ENCODE measurements at regions not wholly inside any gene's neighbourhood (a gene's known extent, or its start where the extent isn't known, plus 50 kb on each side); places are given as distances from the start of the nearest gene placed in this dataset.

GRCh38 chr22:49392841-49393510 lies 434.7 kb downstream of the BRD1 start:
- Histone ChIP-seq H4K91ac (ENCODE audit: insufficient read depth, low read depth, low read length) (no peak overlapping the region), H2AFZ (replicated peaks; ENCODE audit: low read length, poor library complexity) (peak overlapping the region; percentile 21), H3K18ac (ENCODE audit: low read depth, low read length) (no peak overlapping the region), H2AK5ac (ENCODE audit: low read depth, low read length) (no peak overlapping the region), H3K14ac (replicated peaks; ENCODE audit: low read depth, low read length) (no peak overlapping the region), H4K5ac (ENCODE audit: low read depth, low read length) (no peak overlapping the region), H3K4me1 (ENCODE audit: control insufficient read depth, insufficient read depth, low read length) (no peaks in the 10 kb centered on the region), H2BK120ac (ENCODE audit: low read depth, low read length) (no peak overlapping the region), H3K23ac (ENCODE audit: low read depth, low read length) (no peak overlapping the region), H3K56ac (ENCODE audit: extremely low read depth, insufficient read depth, low read length) (no peak overlapping the region), H3K9ac (ENCODE audit: low read depth, low read length) (no peak overlapping the region), H3K79me1 (ENCODE audit: low read depth in 1 of 2, low read length in 2 of 2) (no peaks in the 10 kb centered on the region), H2BK20ac (ENCODE audit: low read depth, low read length) (no peak overlapping the region), H3K27me3 (ENCODE audit: control insufficient read depth, insufficient read depth, low read length) (no peaks in the 10 kb centered on the region), H3K9me3 (ENCODE audit: control insufficient read depth, insufficient read depth, low read length) (peaks cover 50% of the 10 kb centered on the region), H4K8ac (ENCODE audit: low read depth in 2 of 2, low read length in 2 of 2) (no peak overlapping the region), H3K4ac (ENCODE audit: low read depth, low read length) (no peak overlapping the region), H3K9me1 (ENCODE audit: insufficient read depth, low read length) (no peaks in the 10 kb centered on the region), H3K27ac (ENCODE audit: insufficient read depth, low read length) (no peak overlapping the region), H3K4me2 (ENCODE audit: low read depth, low read length) (no peak overlapping the region), H4K20me1 (ENCODE audit: insufficient read depth, low read length) (no peaks in the 10 kb centered on the region), H3K4me3 (ENCODE audit: insufficient read depth, low read depth, low read length) (no peak overlapping the region), H2BK5ac (ENCODE audit: low read depth, low read length, poor library complexity, severe bottlenecking) (no peak overlapping the region), H3K36me3 (ENCODE audit: control insufficient read depth, insufficient read depth, low read length) (no peaks in the 10 kb centered on the region), H2AK9ac (replicated peaks; ENCODE audit: low read depth, low read length, poor library complexity) (no peak overlapping the region), H2BK15ac (ENCODE audit: low read depth, low read length) (no peak overlapping the region)
- in situ Hi-C loops (cut with MboI; ENCODE audit: low sequenced_read_pairs) = no loop called here
- 43% methylated on average over 6 of the region's 12 CpGs; no CpG with 5 or more reads in 1 of the 2 experiments for WGBS, 2 experiments (ENCODE audit: extremely low coverage in 2 of 2, insufficient read length in 1 of 2)
- CTCF ChIA-PET = no interaction called here
- no TSS peak for BruUV-seq (replicated peaks)
- no peak for DNase-seq
- intact Hi-C loops (cut with micrococcal nuclease) = no loop called here
- dilution Hi-C loops (cut with HindIII; ENCODE audit: low sequenced_read_pairs, unreplicated experiment) = no loop called here
- TF ChIP-seq CTCF (conservative IDR thresholded peaks at IDR 0.05; ENCODE audit: low read depth, low read length) (no peak), CHD1 (IDR thresholded peaks at IDR 0.05; ENCODE audit: low read depth, low read length) (no peak), MXI1 (IDR thresholded peaks at IDR 0.05; ENCODE audit: borderline replicate concordance, low read depth, low read length) (no peak), FOS (IDR thresholded peaks at IDR 0.05; ENCODE audit: low read depth, low read length) (no peak), USF2 (IDR thresholded peaks at IDR 0.05; ENCODE audit: low read depth, low read length) (no peak), RAD21 (IDR thresholded peaks at IDR 0.05; ENCODE audit: low read length) (no peak), CEBPB (IDR thresholded peaks at IDR 0.05; ENCODE audit: low read depth, low read length) (no peak), NFE2L2 (IDR thresholded peaks at IDR 0.05; ENCODE audit: low read depth, low read length) (no peak)
- ATAC-seq (ENCODE audit: low read depth) = no peak
- POLR2A ChIA-PET (ENCODE audit: unreplicated experiment) = no interaction called here

All from IMR-90 (cell line).